Heart right ventricle (tissue), 16 donors: ENCODE measurements at regions not wholly inside any gene's neighbourhood (a gene's known extent, or its start where the extent isn't known, plus 50 kb on each side); places are given as distances from the start of the nearest gene placed in this dataset.

Experiments used
- ATAC-seq, 8 donors: fragments of 200-7000 bp; cut with Tn5 transposase; one replicate each; pipeline ENCODE4 v1.9.1; 2020; ENCODE audit warnings: mild to moderate bottlenecking in 8 of 8, moderate library complexity in 8 of 8, moderate number of reproducible peaks in 1 of 8
- DNase-seq, 2 donors: peaks; one replicate each; pipeline ENCODE4 v3.0.0-alpha.2; 2020
- H3K27ac ChIP-seq, 10 donors: fragments of 200-600 bp; sonication (generic) in 2 of 10; one replicate each; pipeline versions ENCODE4 v1.5.0 to v1.8.0; 2020 to 2022; ENCODE audit warnings: mild to moderate bottlenecking in 3 of 10
- H3K27me3 ChIP-seq, 7 donors: fragments of 200-600 bp; one replicate each; pipeline ENCODE4 v1.8.0; 2021 to 2022; ENCODE audit warnings: mild to moderate bottlenecking in 2 of 7
- H3K36me3 ChIP-seq, 9 donors: fragments of 200-600 bp; sonication (generic) in 1 of 9; one replicate each; pipeline versions ENCODE4 v1.5.0 to v1.8.0; 2020 to 2022; ENCODE audit warnings: mild to moderate bottlenecking in 2 of 9
- H3K4me1 ChIP-seq, 9 donors: fragments of 200-600 bp; sonication (generic) in 1 of 9; one replicate each; pipeline versions ENCODE4 v1.5.0 to v1.8.0; 2020 to 2022; ENCODE audit warnings: mild to moderate bottlenecking in 4 of 9
- H3K4me3 ChIP-seq, 10 donors: fragments of 200-600 bp; sonication (generic) in 2 of 10; one replicate each; pipeline versions ENCODE4 v1.5.0 to v1.8.0; 2020 to 2022; ENCODE audit warnings: mild to moderate bottlenecking in 7 of 10, moderate library complexity in 2 of 10
- H3K9me3 ChIP-seq, 11 donors: fragments of 200-600 bp in 10 of 11; sonication (generic) in 2 of 11; one replicate each; pipeline versions ENCODE4 v1.5.0 to v1.8.0; 2013 to 2022; ENCODE audit warnings: mild to moderate bottlenecking in 2 of 11, control low read depth in 1 of 11, moderate library complexity in 1 of 11
- WGBS, 2 donors: extraction: QIAGEN DNeasy Blood & Tissue Kit; methylation state at CpG; one replicate each; pipeline ENCODE4 v1.1.7; 2013; ENCODE audit warnings: inconsistent platforms in 1 of 2; 5-methylcytosine and 5-hydroxymethylcytosine counted together
- intact Hi-C, 10 donors: fragments of 100-400 bp; cut with DNase I; formaldehyde crosslinking; loops; one replicate each; pipeline versions ENCODE4 v1.11.1 to v1.14.2; 2022
- TF ChIP-seq, protein P1 (sequence below), 9 donors: fragments of 200-600 bp; sonication (generic) in 2 of 9; IDR thresholded peaks; one replicate each; pipeline versions ENCODE4 v1.5.0 to v1.8.0; 2021 to 2022; ENCODE audit warnings: antibody characterized with exemption in 9 of 9, mild to moderate bottlenecking in 5 of 9, moderate library complexity in 1 of 9
- donor health status: Arrhythmogenic right ventricular cardiomyopathy.
- donor health status: ischemic (EF 13 %, LVEDD 7.1; RV severe dilation, severe dysfunction).
- donor health status: healthy with polysubstance abuse.
- donor health status: DM: no; HTN: yes; CAD: no.
- donor health status: DM: no; HTN: no; CAD: no.
- donor health status: ischemic (EF 25% LVEDD 6.9; RV normal size, moderate dysfunction).
- donor health status: ischemic (EF 25% LVEDD 5.7; RV mildly dilated, moderate dysfunction).
- donor health status: healthy.
- donor health status: DM: yes; HTN: yes; CAD: no.
- donor health status: Ischemic cardiomyopathy.
- donor health status: ischemic (EF 35%, LVEDD 5.7; RV mildly dilated, moderate dysfunction).
- donor health status: nonischemic (EF 11% LVEDD 7.7; RV severe dilation, severe dysfunction).
- donor health status: DM: yes; HTN: yes; CAD: no.
- donor health status: PGD.
- donor health status: ischemic (EF 29% LVEDD 5.4; RV normal size, mild dysfunction).
- donor health status: nonischemic (EF 23%, LVEDD 6.1; RV moderate dilation, normal function).

DNA sequence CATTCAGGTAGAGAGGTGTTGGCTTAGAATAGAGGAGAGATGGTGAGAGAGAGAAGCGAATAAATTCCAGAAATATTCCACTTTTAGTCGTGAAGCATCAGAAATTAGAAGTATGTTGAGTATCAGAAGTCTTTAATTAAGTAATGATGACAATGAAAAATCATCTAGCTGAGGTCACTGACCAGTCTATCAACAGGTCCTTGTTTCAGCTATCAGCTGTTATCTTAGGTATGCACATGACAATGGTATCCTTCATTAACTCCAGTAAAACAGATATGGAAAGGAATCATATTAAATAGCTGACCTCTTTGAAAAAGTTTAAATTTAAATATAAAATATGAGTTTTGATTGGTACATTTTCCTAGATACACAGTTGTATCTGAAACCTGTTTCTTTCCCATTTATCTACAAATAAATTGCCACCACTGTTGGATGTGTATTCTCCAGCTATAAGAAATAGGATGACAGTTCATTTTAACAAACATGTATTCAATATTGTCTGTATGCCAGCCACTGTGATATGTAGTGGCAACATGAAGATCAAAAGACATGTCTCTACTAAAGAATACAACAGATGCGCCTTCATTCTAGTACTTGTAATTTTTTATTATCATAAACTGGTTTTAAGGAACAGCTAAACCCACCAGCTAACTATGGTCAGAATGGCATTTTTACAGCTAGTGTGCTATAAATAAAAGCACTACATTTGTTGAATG is 424.2 kb upstream of the DCN start:
- Histone ChIP-seq H3K4me3 (no peak overlapping the region), H3K9me3 (no peaks in the 10 kb centered on the region), H3K36me3 (no peaks in the 10 kb centered on the region), H3K27ac (peak overlapping the region in 5 of 10 donors; percentile 13 to 59 (median 39)), H3K4me1 (peaks cover 0 to 19% (median 8%) of the 10 kb centered on the region in 9 donors), H3K27me3 (no peaks in the 10 kb centered on the region)
- no peak for DNase-seq
- intact Hi-C loops: loop anchor here in 1 of 10 donors (10.0 kb wide), 1 partner anchor 528 kb away; no protein-coding TSS in a partner anchor
- 60 to 65% methylated on average over 3 of the region's 3 CpGs for WGBS, 2 donors
- TF ChIP-seq, protein P1, sequence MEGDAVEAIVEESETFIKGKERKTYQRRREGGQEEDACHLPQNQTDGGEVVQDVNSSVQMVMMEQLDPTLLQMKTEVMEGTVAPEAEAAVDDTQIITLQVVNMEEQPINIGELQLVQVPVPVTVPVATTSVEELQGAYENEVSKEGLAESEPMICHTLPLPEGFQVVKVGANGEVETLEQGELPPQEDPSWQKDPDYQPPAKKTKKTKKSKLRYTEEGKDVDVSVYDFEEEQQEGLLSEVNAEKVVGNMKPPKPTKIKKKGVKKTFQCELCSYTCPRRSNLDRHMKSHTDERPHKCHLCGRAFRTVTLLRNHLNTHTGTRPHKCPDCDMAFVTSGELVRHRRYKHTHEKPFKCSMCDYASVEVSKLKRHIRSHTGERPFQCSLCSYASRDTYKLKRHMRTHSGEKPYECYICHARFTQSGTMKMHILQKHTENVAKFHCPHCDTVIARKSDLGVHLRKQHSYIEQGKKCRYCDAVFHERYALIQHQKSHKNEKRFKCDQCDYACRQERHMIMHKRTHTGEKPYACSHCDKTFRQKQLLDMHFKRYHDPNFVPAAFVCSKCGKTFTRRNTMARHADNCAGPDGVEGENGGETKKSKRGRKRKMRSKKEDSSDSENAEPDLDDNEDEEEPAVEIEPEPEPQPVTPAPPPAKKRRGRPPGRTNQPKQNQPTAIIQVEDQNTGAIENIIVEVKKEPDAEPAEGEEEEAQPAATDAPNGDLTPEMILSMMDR (IDR thresholded peaks at IDR 0.05): no peak
- ATAC-seq: peak in 1 of 8 donors; percentile 58

GRCh38 chr12:91604897-91605296 is 422.3 kb upstream of the DCN start:
- peaks cover 0 to 19% (median 8%) of the 10 kb centered on the region in 9 donors for H3K4me1 ChIP-seq
- H3K36me3 ChIP-seq: no peaks in the 10 kb centered on the region
- 60% methylated on average over 6 of the region's 6 CpGs for WGBS, 2 donors
- H3K27me3 ChIP-seq: no peaks in the 10 kb centered on the region
- DNase-seq (no peak), ATAC-seq (no peak)
- intact Hi-C loops: loop anchor here in 1 of 10 donors (10.0 kb wide), 1 partner anchor 530 kb away; no protein-coding TSS in a partner anchor
- H3K27ac ChIP-seq: peak overlapping the region in 1 of 10 donors; percentile 52
- H3K4me3 ChIP-seq: no peak overlapping the region
- H3K9me3 ChIP-seq: no peaks in the 10 kb centered on the region
- TF ChIP-seq, protein P1 (IDR thresholded peaks at IDR 0.05): no peak

GRCh38 chr12:91603060-91603459 is 420.4 kb upstream of the DCN start:
- Histone ChIP-seq H3K27me3 (no peaks in the 10 kb centered on the region), H3K4me3 (no peak overlapping the region), H3K36me3 (no peaks in the 10 kb centered on the region), H3K9me3 (peaks cover 0 to 6% (median 0%) of the 10 kb centered on the region in 11 donors), H3K4me1 (peaks cover 0 to 19% (median 8%) of the 10 kb centered on the region in 9 donors), H3K27ac (peak overlapping the region in 4 of 10 donors; percentile 9 to 41 (median 30))
- DNase-seq: no peak
- TF ChIP-seq, protein P1 (IDR thresholded peaks at IDR 0.05): no peak
- ATAC-seq: peak in 6 of 8 donors; percentile 74 to 92 (median 85)
- WGBS, 2 donors: 35 to 43% methylated on average over 2 of the region's 2 CpGs
- intact Hi-C loops: loop anchor here in 1 of 10 donors (10.0 kb wide), 1 partner anchor 532 kb away; no protein-coding TSS in a partner anchor

DNA sequence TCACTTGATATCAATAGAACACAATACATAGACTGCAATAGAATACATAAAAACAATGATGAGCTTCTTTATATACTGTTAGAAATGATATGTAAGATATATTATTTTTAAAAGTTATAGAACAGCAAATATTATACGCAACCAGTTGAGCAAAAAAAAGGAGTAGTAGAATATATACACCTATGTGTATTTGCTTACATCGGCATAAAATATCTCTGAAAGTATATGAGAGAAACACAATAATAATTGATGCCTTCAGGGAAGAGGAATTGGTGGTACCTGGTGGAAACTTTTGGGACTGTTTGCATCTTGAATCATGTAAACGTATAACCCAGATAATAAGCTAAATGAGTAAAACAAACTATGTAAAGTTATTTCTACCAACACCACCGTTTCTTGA is 418.4 kb upstream of the DCN start:
- Histone ChIP-seq H3K27me3 (no peaks in the 10 kb centered on the region), H3K4me3 (no peak overlapping the region), H3K36me3 (no peaks in the 10 kb centered on the region), H3K9me3 (peaks cover 0 to 6% (median 0%) of the 10 kb centered on the region in 11 donors), H3K4me1 (peaks cover 0 to 11% (median 5%) of the 10 kb centered on the region in 9 donors), H3K27ac (no peak overlapping the region)
- DNase-seq (no peak), ATAC-seq (no peak)
- 89 to 91% methylated on average over 4 of the region's 4 CpGs for WGBS, 2 donors
- intact Hi-C loops: loop anchor here in 1 of 10 donors (10.0 kb wide), 1 partner anchor 534 kb away; no protein-coding TSS in a partner anchor
- TF ChIP-seq, protein P1 (IDR thresholded peaks at IDR 0.05): no peak
